ENCODE measurements at regions not wholly inside any gene's neighbourhood (a gene's known extent, or its start where the extent isn't known, plus 50 kb on each side); places are given as distances from the start of the nearest gene placed in this dataset.

- POLR2A ChIA-PET = no interaction called here
- CTCF ChIA-PET = no interaction called here
- no peaks in the 10 kb centered on the region for H3K9me3 ChIP-seq (replicated peaks; ENCODE audit: control insufficient read depth, insufficient read depth, low read length)
- no peak overlapping the region for H3K9ac ChIP-seq (ENCODE audit: control insufficient read depth, insufficient read depth, low read length)
- SMC1A ChIA-PET (ENCODE audit: uncharacterized antibody, unreplicated experiment) = no interaction called here
- H3K4me3 ChIP-seq = no peak overlapping the region
- no TSS peak for BruUV-seq (replicated peaks)
- H4K20me1 ChIP-seq (ENCODE audit: control insufficient read depth, insufficient read depth) = no peaks in the 10 kb centered on the region
- RAD21 ChIA-PET (ENCODE audit: unreplicated experiment) = no interaction called here
- in situ Hi-C loops (cut with MboI) (no loop called here), intact Hi-C loops (cut with micrococcal nuclease; ENCODE audit: unreplicated experiment) (no loop called here)
- no peaks in the 10 kb centered on the region for H3K36me3 ChIP-seq (ENCODE audit: control insufficient read depth in 2 of 2, insufficient read depth in 2 of 2, low read length in 1 of 2)
- WGBS (ENCODE audit: insufficient coverage, insufficient replicate concordance, low lambda C conversion rate, missing lambda C conversion rate) = 17% methylated on average over 4 of the region's 4 CpGs
- ATAC-seq (no peak), FAIRE-seq (no peak), DNase-seq (ENCODE audit: low read depth, low spot score) (no peak)
- no peak overlapping the region for H2AFZ ChIP-seq (ENCODE audit: control insufficient read depth, low read depth, low read length)
- H3K79me2 ChIP-seq (ENCODE audit: control insufficient read depth, insufficient read depth, low read length) = no peaks in the 10 kb centered on the region
- no peak overlapping the region for H3K27ac ChIP-seq (ENCODE audit: control insufficient read depth, insufficient read depth)
- no peaks in the 10 kb centered on the region; a peak in 1 of 4 replicates for H3K27me3 ChIP-seq (replicated peaks in 1 of 2; ENCODE audit: control insufficient read depth in 2 of 2, insufficient read depth in 2 of 2, low read length in 1 of 2)
- no peak overlapping the region for H3K4me2 ChIP-seq (ENCODE audit: control insufficient read depth, insufficient read depth)
- H3K4me1 ChIP-seq (ENCODE audit: control insufficient read depth, insufficient read depth, low read length) = no peaks in the 10 kb centered on the region
- TF ChIP-seq BMI1 (IDR thresholded peaks at IDR 0.05; ENCODE audit: borderline replicate concordance) (no peak), TARDBP (IDR thresholded peaks at IDR 0.05; ENCODE audit: borderline replicate concordance) (no peak), ATF2 (IDR thresholded peaks at IDR 0.05; ENCODE audit: low read length) (no peak)
Observed at GRCh38 chr2:67898595-67898994, 164.2 kb downstream of the C1D start.

DNA sequence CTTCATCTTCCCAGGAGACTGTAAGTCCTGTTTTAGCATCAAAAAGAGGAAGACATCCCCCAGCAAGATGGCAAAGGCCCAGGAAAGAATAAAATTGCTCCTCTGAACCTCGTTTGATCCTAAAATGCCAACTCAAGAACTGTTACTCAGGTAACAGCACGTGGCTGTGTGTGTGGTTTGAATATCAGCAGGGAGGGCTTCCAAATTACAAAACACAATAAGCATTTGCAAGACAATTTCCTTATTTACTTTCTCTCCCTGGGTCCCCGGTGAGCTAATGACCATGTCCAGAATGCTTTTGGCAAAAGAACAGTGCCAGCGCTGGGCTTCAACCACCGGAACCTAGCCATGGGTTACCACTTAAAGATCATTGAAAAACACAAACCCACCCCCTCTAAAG, 163.6 kb downstream of the C1D start:
- BruUV-seq (replicated peaks) = no TSS peak
- FAIRE-seq = no peak
- CTCF ChIA-PET = no interaction called here
- SMC1A ChIA-PET (ENCODE audit: uncharacterized antibody, unreplicated experiment) = no interaction called here
- Histone ChIP-seq H3K9me3 (replicated peaks; ENCODE audit: control insufficient read depth, insufficient read depth, low read length) (no peaks in the 10 kb centered on the region), H3K27ac (ENCODE audit: control insufficient read depth, insufficient read depth) (no peak overlapping the region), H4K20me1 (ENCODE audit: control insufficient read depth, insufficient read depth) (no peaks in the 10 kb centered on the region), H3K36me3 (ENCODE audit: control insufficient read depth in 2 of 2, insufficient read depth in 2 of 2, low read length in 1 of 2) (no peaks in the 10 kb centered on the region), H3K27me3 (replicated peaks in 1 of 2; ENCODE audit: control insufficient read depth in 2 of 2, insufficient read depth in 2 of 2, low read length in 1 of 2) (no peaks in the 10 kb centered on the region; a peak in 1 of 4 replicates), H3K4me1 (ENCODE audit: control insufficient read depth, insufficient read depth, low read length) (no peaks in the 10 kb centered on the region), H3K9ac (ENCODE audit: control insufficient read depth, insufficient read depth, low read length) (no peak overlapping the region), H2AFZ (ENCODE audit: control insufficient read depth, low read depth, low read length) (no peak overlapping the region), H3K4me2 (ENCODE audit: control insufficient read depth, insufficient read depth) (no peak overlapping the region), H3K4me3 (no peak overlapping the region), H3K79me2 (ENCODE audit: control insufficient read depth, insufficient read depth, low read length) (no peaks in the 10 kb centered on the region)
- intact Hi-C loops (cut with micrococcal nuclease; ENCODE audit: unreplicated experiment) = no loop called here
- DNase-seq (ENCODE audit: low read depth, low spot score) = no peak
- no peak for ATAC-seq
- POLR2A ChIA-PET = no interaction called here
- no peak for TF ChIP-seq MTA2 (IDR thresholded peaks at IDR 0.05; ENCODE audit: low read depth)
- TF ChIP-seq RUNX3 (IDR thresholded peaks at IDR 0.05; ENCODE audit: low read length) = no peak
- TF ChIP-seq TCF3 (IDR thresholded peaks at IDR 0.05; ENCODE audit: borderline replicate concordance, insufficient read depth, low read depth, low read length) = no peak
- no peak for TF ChIP-seq YBX1 (IDR thresholded peaks at IDR 0.05)
- TF ChIP-seq GATAD2B (conservative IDR thresholded peaks at IDR 0.05; ENCODE audit: low read depth) = no peak
- in situ Hi-C loops (cut with MboI) = no loop called here
- WGBS (ENCODE audit: insufficient coverage, insufficient replicate concordance, low lambda C conversion rate, missing lambda C conversion rate) = 36% methylated on average over 5 of the region's 5 CpGs
- RAD21 ChIA-PET (ENCODE audit: unreplicated experiment) = no interaction called here

Measured in GM12878 (cell line).